ENCODE measurements at regions not wholly inside any gene's neighbourhood (a gene's known extent, or its start where the extent isn't known, plus 50 kb on each side); places are given as distances from the start of the nearest gene placed in this dataset.
A peak's percentile ranks its signal among the peaks of the same experiment; 100 is the strongest.

GRCh38 chr16:6343157-6343556 lies 989.5 kb upstream of the RBFOX1 start:
- no peak for DNase-seq (ENCODE audit: low read depth)
- TF ChIP-seq, protein P1, sequence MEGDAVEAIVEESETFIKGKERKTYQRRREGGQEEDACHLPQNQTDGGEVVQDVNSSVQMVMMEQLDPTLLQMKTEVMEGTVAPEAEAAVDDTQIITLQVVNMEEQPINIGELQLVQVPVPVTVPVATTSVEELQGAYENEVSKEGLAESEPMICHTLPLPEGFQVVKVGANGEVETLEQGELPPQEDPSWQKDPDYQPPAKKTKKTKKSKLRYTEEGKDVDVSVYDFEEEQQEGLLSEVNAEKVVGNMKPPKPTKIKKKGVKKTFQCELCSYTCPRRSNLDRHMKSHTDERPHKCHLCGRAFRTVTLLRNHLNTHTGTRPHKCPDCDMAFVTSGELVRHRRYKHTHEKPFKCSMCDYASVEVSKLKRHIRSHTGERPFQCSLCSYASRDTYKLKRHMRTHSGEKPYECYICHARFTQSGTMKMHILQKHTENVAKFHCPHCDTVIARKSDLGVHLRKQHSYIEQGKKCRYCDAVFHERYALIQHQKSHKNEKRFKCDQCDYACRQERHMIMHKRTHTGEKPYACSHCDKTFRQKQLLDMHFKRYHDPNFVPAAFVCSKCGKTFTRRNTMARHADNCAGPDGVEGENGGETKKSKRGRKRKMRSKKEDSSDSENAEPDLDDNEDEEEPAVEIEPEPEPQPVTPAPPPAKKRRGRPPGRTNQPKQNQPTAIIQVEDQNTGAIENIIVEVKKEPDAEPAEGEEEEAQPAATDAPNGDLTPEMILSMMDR (conservative IDR thresholded peaks at IDR 0.05; ENCODE audit: low read depth, low read length), result no peak
- no peak overlapping the region for H3K4me3 ChIP-seq (ENCODE audit: low read length)

DNA sequence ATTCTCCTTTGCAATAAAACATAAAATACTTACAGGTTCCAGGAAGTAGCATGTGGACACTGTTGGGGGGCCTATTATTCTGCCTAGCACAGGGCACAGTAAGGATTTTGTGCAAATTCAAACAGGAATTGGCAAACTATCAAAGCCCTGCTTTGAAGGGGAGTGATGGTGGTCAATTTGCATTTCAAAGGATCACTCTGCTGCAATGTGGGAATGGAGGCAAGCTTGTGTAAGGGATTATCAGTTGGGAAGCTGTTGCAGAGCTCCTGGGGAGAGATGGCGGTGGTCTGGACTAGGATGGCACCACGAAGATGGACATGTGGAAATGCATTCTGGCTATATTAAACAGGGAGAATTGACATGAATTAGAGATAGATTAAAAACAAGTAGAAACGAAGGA lies 990.7 kb upstream of the RBFOX1 start:
- no peak overlapping the region for H3K4me3 ChIP-seq (ENCODE audit: low read length)
- DNase-seq (ENCODE audit: low read depth), result no peak
- TF ChIP-seq, protein P1 (conservative IDR thresholded peaks at IDR 0.05; ENCODE audit: low read depth, low read length), result no peak

- no peak overlapping the region for H3K4me3 ChIP-seq (ENCODE audit: low read length)
- DNase-seq (ENCODE audit: low read depth), result no peak
- TF ChIP-seq, protein P1 (conservative IDR thresholded peaks at IDR 0.05; ENCODE audit: low read depth, low read length), result peak; percentile 56
Observed at GRCh38 chr16:6335072-6335471, 997.6 kb upstream of the RBFOX1 start.

DNA sequence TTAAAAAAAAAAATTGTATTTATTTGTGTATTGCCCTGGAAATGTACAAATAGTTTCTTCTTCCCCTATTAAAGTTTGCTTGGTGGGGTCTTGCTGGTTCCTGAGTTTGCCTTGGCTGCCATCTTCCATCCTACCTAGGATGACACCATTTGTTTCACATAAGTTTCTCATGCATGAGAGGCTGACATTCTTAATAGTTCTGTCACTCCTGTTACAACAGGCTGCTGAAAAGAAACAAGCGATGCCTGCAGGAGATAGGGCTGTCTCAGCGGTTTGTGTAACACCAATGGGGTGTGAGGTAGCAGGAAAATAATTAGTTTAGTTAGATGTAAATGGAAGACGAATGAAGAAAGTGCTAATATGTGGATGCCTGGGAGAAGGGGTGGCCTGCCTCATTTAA lies 1000.9 kb upstream of the RBFOX1 start:
- no peak overlapping the region for H3K4me3 ChIP-seq (ENCODE audit: low read length)
- no peak for DNase-seq (ENCODE audit: low read depth)
- TF ChIP-seq, protein P1 (conservative IDR thresholded peaks at IDR 0.05; ENCODE audit: low read depth, low read length), result no peak

- DNase-seq (ENCODE audit: low read depth), result no peak
- no peak overlapping the region for H3K4me3 ChIP-seq (ENCODE audit: low read length)
- TF ChIP-seq, protein P1 (conservative IDR thresholded peaks at IDR 0.05; ENCODE audit: low read depth, low read length), result no peak
Observed at GRCh38 chr16:6317934-6318333, 1014.7 kb upstream of the RBFOX1 start.

DNA sequence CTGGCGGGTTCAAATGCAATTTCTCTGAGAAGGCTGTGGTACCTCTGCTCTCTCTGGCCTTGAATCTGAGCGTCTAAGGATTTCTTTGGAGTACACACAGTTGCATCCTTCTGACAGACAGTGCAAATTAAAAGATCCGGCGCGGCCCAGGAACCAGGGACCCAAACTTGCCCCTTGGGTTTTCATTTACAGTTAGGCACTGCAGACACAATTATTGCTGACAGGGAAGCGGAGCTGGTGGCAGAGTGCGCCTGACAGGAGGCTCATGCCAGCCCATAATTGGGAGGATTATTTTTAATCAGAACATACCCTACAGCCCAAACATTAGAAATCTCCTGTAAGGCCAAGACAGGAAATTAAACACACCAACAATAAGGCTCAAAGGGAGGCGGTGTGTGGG lies 1023.4 kb upstream of the RBFOX1 start:
- TF ChIP-seq, protein P1 (conservative IDR thresholded peaks at IDR 0.05; ENCODE audit: low read depth, low read length), result no peak
- no peak overlapping the region for H3K4me3 ChIP-seq (ENCODE audit: low read length)
- no peak for DNase-seq (ENCODE audit: low read depth)

DNA sequence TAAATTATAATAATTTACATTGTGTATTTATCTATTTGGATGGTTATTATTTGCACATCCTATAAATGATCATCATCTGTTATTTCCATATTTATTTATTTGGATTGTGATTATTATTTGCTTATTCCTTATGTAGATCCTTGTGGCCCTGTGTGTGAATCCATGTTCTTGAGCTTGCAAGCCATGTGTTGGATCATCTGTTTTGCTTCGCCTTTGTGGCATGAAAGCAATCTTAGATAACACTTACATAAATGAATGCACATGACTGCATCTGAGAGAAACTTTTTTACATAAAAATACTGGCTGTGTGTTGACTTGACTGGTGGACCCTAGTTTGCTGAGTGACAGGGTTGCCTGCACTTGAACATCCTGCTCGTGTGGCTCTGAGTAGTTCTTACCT lies 1024.5 kb upstream of the RBFOX1 start:
- TF ChIP-seq, protein P1 (conservative IDR thresholded peaks at IDR 0.05; ENCODE audit: low read depth, low read length), result no peak
- H3K4me3 ChIP-seq (ENCODE audit: low read length), result no peak overlapping the region
- no peak for DNase-seq (ENCODE audit: low read depth)
